ENCODE measurements at regions not wholly inside any gene's neighbourhood (a gene's known extent, or its start where the extent isn't known, plus 50 kb on each side); places are given as distances from the start of the nearest gene placed in this dataset.

DNA sequence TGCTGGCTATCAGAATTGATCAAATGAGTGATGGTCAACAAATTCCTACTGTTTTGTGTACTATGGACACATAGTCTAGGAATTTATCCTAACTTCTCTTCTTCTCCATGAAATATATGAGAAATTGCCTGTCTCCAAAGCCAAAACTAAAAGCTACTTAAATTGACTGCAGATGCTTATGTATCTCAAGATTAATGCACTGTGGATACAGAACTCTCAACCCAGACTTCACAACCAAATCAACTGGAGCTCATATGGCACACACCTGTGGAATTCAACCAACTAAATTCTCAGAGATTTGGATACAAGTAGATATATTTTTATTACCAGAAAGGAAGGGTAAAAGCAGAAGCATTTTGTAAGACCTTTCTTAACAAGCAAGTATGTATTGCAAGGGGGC is 566.1 kb downstream of the LTN1 start:
- no peaks in the 10 kb centered on the region for H3K27me3 Mint-ChIP-seq
- no peaks in the 10 kb centered on the region for H3K9me3 Mint-ChIP-seq (ENCODE audit: insufficient read depth)
- no peaks in the 10 kb centered on the region for H3K79me2 ChIP-seq (ENCODE audit: control insufficient read depth, insufficient read depth, low read length)
- no peak overlapping the region for H3K9ac ChIP-seq (ENCODE audit: low read length)
- H3K27me3 ChIP-seq (replicated peaks in 1 of 4; ENCODE audit: control extremely low read depth in 1 of 4, control insufficient read depth in 3 of 4, insufficient read depth in 4 of 4, low read length in 3 of 4) = no peaks in the 10 kb centered on the region
- no peak overlapping the region for H3K27ac Mint-ChIP-seq
- intact Hi-C loops (cut with micrococcal nuclease) = no loop called here
- no peaks in the 10 kb centered on the region for H3K4me1 ChIP-seq (ENCODE audit: control insufficient read depth in 2 of 2, insufficient read depth in 2 of 2, low read length in 2 of 2)
- POLR2A ChIA-PET = no interaction called here
- ATAC-seq (ENCODE audit: low read depth) (no peak), DNase-seq (no peak)
- H3K36me3 ChIP-seq (replicated peaks in 1 of 2; ENCODE audit: control extremely low read depth in 1 of 2, control insufficient read depth in 1 of 2, extremely low read depth in 1 of 2, insufficient read depth in 2 of 2, low read length in 1 of 2) = no peaks in the 10 kb centered on the region
- CTCF ChIA-PET = no interaction called here
- no peak overlapping the region for H3K4me3 ChIP-seq (ENCODE audit: control extremely low read depth in 1 of 5, extremely low read depth in 1 of 5, insufficient read depth in 1 of 5, low read depth in 2 of 5, low read length in 4 of 5)
- H4K20me1 ChIP-seq (ENCODE audit: control insufficient read depth, insufficient read depth, low read length, poor library complexity, severe bottlenecking) = no peaks in the 10 kb centered on the region
- H3K4me2 ChIP-seq (replicated peaks; ENCODE audit: low read depth, low read length, poor library complexity, severe bottlenecking) = no peak overlapping the region
- no peak overlapping the region for H2AFZ ChIP-seq (ENCODE audit: insufficient read depth, low read depth, low read length, poor library complexity, severe bottlenecking)
- H3K9me3 ChIP-seq (ENCODE audit: control extremely low read depth in 1 of 3, control insufficient read depth in 2 of 3, insufficient read depth in 1 of 3, low read length in 2 of 3) = no peaks in the 10 kb centered on the region
- no peak overlapping the region for H3K27ac ChIP-seq (ENCODE audit: low read length in 2 of 2)
- H3K4me1 Mint-ChIP-seq = no peaks in the 10 kb centered on the region
- no peak overlapping the region for H3K4me3 Mint-ChIP-seq
- no peak for TF ChIP-seq EZH2 (IDR thresholded peaks at IDR 0.05; ENCODE audit: borderline replicate concordance, insufficient read depth, low read depth, low read length, poor library complexity, severe bottlenecking)
- TF ChIP-seq, protein P1, sequence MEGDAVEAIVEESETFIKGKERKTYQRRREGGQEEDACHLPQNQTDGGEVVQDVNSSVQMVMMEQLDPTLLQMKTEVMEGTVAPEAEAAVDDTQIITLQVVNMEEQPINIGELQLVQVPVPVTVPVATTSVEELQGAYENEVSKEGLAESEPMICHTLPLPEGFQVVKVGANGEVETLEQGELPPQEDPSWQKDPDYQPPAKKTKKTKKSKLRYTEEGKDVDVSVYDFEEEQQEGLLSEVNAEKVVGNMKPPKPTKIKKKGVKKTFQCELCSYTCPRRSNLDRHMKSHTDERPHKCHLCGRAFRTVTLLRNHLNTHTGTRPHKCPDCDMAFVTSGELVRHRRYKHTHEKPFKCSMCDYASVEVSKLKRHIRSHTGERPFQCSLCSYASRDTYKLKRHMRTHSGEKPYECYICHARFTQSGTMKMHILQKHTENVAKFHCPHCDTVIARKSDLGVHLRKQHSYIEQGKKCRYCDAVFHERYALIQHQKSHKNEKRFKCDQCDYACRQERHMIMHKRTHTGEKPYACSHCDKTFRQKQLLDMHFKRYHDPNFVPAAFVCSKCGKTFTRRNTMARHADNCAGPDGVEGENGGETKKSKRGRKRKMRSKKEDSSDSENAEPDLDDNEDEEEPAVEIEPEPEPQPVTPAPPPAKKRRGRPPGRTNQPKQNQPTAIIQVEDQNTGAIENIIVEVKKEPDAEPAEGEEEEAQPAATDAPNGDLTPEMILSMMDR (IDR thresholded peaks at IDR 0.05) = no peak

DNA sequence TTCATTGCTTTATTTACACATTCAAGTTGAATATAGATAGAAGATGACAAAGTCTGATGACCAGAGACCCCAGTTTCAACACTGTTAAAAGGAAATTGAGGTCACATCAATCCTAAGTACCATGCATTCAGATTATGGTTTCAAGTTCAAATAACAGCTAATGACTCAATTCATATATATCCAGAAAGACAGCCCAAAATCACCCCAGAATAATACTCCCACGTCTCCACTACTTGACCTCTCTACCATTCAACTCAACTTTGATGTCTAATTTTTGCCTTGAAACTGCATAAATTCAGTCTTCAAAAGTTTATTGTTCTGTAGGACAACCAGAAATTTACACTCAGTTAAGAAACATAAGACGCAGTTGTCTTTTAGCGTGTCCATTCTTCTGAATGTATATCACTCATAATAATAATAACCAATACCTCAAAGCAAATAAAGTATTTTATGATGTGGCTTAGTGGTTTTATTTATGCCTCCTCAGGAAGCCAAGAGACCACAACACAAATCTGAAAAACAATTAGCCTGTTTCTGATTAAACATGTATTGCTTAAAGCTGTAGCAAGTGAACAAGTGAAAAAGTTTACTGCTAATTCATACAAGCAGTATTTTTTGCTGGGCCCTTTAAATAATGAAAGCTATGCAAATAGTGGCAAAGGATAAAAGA is 569.0 kb downstream of the LTN1 start:
- H2AFZ ChIP-seq (ENCODE audit: insufficient read depth, low read depth, low read length, poor library complexity, severe bottlenecking) = no peak overlapping the region
- ChIA-PET POLR2A (no interaction called here), CTCF (no interaction called here)
- H3K9me3 ChIP-seq (ENCODE audit: control extremely low read depth in 1 of 3, control insufficient read depth in 2 of 3, insufficient read depth in 1 of 3, low read length in 2 of 3) = no peaks in the 10 kb centered on the region
- Mint-ChIP-seq H3K4me1 (no peaks in the 10 kb centered on the region), H3K27ac (no peak overlapping the region), H3K4me3 (no peak overlapping the region), H3K9me3 (ENCODE audit: insufficient read depth) (no peaks in the 10 kb centered on the region), H3K27me3 (no peaks in the 10 kb centered on the region)
- H3K27ac ChIP-seq (ENCODE audit: low read length in 2 of 2) = no peak overlapping the region
- no peaks in the 10 kb centered on the region for H3K36me3 ChIP-seq (replicated peaks in 1 of 2; ENCODE audit: control extremely low read depth in 1 of 2, control insufficient read depth in 1 of 2, extremely low read depth in 1 of 2, insufficient read depth in 2 of 2, low read length in 1 of 2)
- H3K4me3 ChIP-seq (ENCODE audit: control extremely low read depth in 1 of 5, extremely low read depth in 1 of 5, insufficient read depth in 1 of 5, low read depth in 2 of 5, low read length in 4 of 5) = no peak overlapping the region
- no peak overlapping the region for H3K4me2 ChIP-seq (replicated peaks; ENCODE audit: low read depth, low read length, poor library complexity, severe bottlenecking)
- TF ChIP-seq, protein P1 (IDR thresholded peaks at IDR 0.05) = no peak
- no peaks in the 10 kb centered on the region for H3K4me1 ChIP-seq (ENCODE audit: control insufficient read depth in 2 of 2, insufficient read depth in 2 of 2, low read length in 2 of 2)
- no peaks in the 10 kb centered on the region for H4K20me1 ChIP-seq (ENCODE audit: control insufficient read depth, insufficient read depth, low read length, poor library complexity, severe bottlenecking)
- 80% methylated on average over 1 of the region's 3 CpGs for WGBS (ENCODE audit: insufficient coverage)
- intact Hi-C loops (cut with micrococcal nuclease) = no loop called here
- H3K27me3 ChIP-seq (replicated peaks in 1 of 4; ENCODE audit: control extremely low read depth in 1 of 4, control insufficient read depth in 3 of 4, insufficient read depth in 4 of 4, low read length in 3 of 4) = no peaks in the 10 kb centered on the region
- ATAC-seq (ENCODE audit: low read depth) (no peak), DNase-seq (no peak)
- H3K9ac ChIP-seq (ENCODE audit: low read length) = no peak overlapping the region
- H3K79me2 ChIP-seq (ENCODE audit: control insufficient read depth, insufficient read depth, low read length) = no peaks in the 10 kb centered on the region
